Effector CD4-positive, alpha-beta T cell (primary cell): ENCODE measurements at regions not wholly inside any gene's neighbourhood (a gene's known extent, or its start where the extent isn't known, plus 50 kb on each side); places are given as distances from the start of the nearest gene placed in this dataset.

Source experiments
- DNase-seq: peaks from one replicate; pipeline ENCODE4 v3.0.0-alpha.2; 2020

GRCh38 chr18:42412896-42413295 lies 457.9 kb downstream of the PIK3C3 start:
- no peak for DNase-seq

- DNase-seq, result no peak
Measured at GRCh38 chr18:42413870-42414269, 458.8 kb downstream of the PIK3C3 start.

- no peak for DNase-seq
Measured at GRCh38 chr18:42414756-42415454, 459.9 kb downstream of the PIK3C3 start.

- no peak for DNase-seq
Measured at GRCh38 chr18:42417189-42417588, 462.2 kb downstream of the PIK3C3 start.

- DNase-seq, result no peak
Measured at GRCh38 chr18:42418121-42418520, 463.1 kb downstream of the PIK3C3 start.

- no peak for DNase-seq
Measured at GRCh38 chr18:42425025-42425424, 470.0 kb downstream of the PIK3C3 start.

- DNase-seq, result no peak
Measured at GRCh38 chr18:42426496-42427015, 471.5 kb downstream of the PIK3C3 start.

- no peak for DNase-seq
Measured at GRCh38 chr18:42429196-42429595, 474.2 kb downstream of the PIK3C3 start.

GRCh38 chr18:42436222-42436765 lies 481.3 kb downstream of the PIK3C3 start:
- DNase-seq, result no peak

GRCh38 chr18:42437001-42437400 lies 482.0 kb downstream of the PIK3C3 start:
- DNase-seq, result no peak

- no peak for DNase-seq
Measured at GRCh38 chr18:42437646-42438045, 482.6 kb downstream of the PIK3C3 start.

GRCh38 chr18:42442656-42443055 lies 487.6 kb downstream of the PIK3C3 start:
- DNase-seq, result no peak

GRCh38 chr18:42444349-42444748 lies 489.3 kb downstream of the PIK3C3 start:
- DNase-seq, result no peak

GRCh38 chr18:42445359-42445758 lies 490.3 kb downstream of the PIK3C3 start:
- DNase-seq, result no peak

- no peak for DNase-seq
Measured at GRCh38 chr18:42446195-42446594, 491.2 kb downstream of the PIK3C3 start.

GRCh38 chr18:42447688-42448087 lies 492.7 kb downstream of the PIK3C3 start:
- DNase-seq, result no peak

GRCh38 chr18:42458226-42458625 lies 503.2 kb downstream of the PIK3C3 start:
- no peak for DNase-seq

GRCh38 chr18:42459873-42460272 lies 504.8 kb downstream of the PIK3C3 start:
- no peak for DNase-seq

- no peak for DNase-seq
Measured at GRCh38 chr18:42471885-42472284, 516.9 kb downstream of the PIK3C3 start.

GRCh38 chr18:42473611-42474010 lies 518.6 kb downstream of the PIK3C3 start:
- DNase-seq, result no peak

- DNase-seq, result no peak
Measured at GRCh38 chr18:42474577-42474976, 519.5 kb downstream of the PIK3C3 start.

GRCh38 chr18:42475157-42475556 lies 520.1 kb downstream of the PIK3C3 start:
- DNase-seq, result no peak

GRCh38 chr18:42477267-42477666 lies 522.2 kb downstream of the PIK3C3 start:
- no peak for DNase-seq

GRCh38 chr18:42480441-42480840 lies 525.4 kb downstream of the PIK3C3 start:
- DNase-seq, result no peak

- DNase-seq, result no peak
Measured at GRCh38 chr18:42484648-42485047, 529.6 kb downstream of the PIK3C3 start.
